GM23248 (cell line): ENCODE measurements at regions not wholly inside any gene's neighbourhood (a gene's known extent, or its start where the extent isn't known, plus 50 kb on each side); places are given as distances from the start of the nearest gene placed in this dataset.

Source experiments
- EZH2 ChIP-seq: fragments of 200-600 bp; sonication (generic); IDR thresholded peaks from 2 replicates; pipeline ENCODE4 v1.6.1; 2018; ENCODE audit warnings: antibody characterized with exemption, mild to moderate bottlenecking; ENCODE audit not compliant: insufficient read depth, poor library complexity, severe bottlenecking
- EZH2phosphoT487 ChIP-seq: fragments of 200-600 bp; sonication (generic); IDR thresholded peaks from 2 replicates; pipeline ENCODE4 v1.6.1; 2018; ENCODE audit warnings: antibody characterized with exemption, moderate library complexity, mild to moderate bottlenecking, low read depth; ENCODE audit not compliant: insufficient read depth

DNA sequence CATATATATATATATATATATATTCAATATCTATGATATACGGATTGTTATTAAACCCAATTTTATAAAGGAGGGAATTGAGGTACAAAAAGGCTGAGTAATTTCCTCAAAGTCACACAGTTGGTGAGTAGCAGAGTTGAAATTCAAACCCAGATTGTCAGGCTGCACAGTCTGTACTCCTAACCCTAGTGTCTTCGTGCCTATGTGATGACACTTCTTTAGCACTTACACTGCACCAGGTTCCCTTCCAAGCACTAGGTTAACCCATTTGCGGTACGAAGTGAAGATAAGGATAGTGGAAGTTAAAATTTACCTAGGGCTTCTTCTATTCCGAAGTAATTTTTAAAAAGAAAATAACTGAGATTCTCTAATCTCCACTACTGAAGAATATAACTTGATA lies 125.1 kb upstream of the TSPAN8 start:
- TF ChIP-seq EZH2 (no peak), EZH2phosphoT487 (no peak)
